CD4-positive, alpha-beta T cell treated with Interleukin-15 for 4 hours (primary cell): ENCODE measurements at regions not wholly inside any gene's neighbourhood (a gene's known extent, or its start where the extent isn't known, plus 50 kb on each side); places are given as distances from the start of the nearest gene placed in this dataset.
"Not testable (repeated sequence)": the region's sequence is repeated elsewhere in the genome, so short reads cannot be mapped to it uniquely, and the experiment has no call there.

Source experiments
- DNase-seq: peaks from one replicate; pipeline ENCODE4 v3.0.0-alpha.2; 2020; ENCODE audit warnings: low spot score

GRCh38 chr9:761793-762560 is 79.5 kb upstream of the DMRT1 start:
- no peak for DNase-seq

- DNase-seq = no peak
Observed at GRCh38 chr9:763692-764091, 77.8 kb upstream of the DMRT1 start.

GRCh38 chr9:764105-764524 is 77.4 kb upstream of the DMRT1 start:
- no peak for DNase-seq

GRCh38 chr9:764986-765385 is 76.5 kb upstream of the DMRT1 start:
- DNase-seq = no peak

- DNase-seq = not testable (repeated sequence)
Observed at GRCh38 chr9:767061-767561, 74.4 kb upstream of the DMRT1 start.

GRCh38 chr9:776086-776485 is 65.4 kb upstream of the DMRT1 start:
- no peak for DNase-seq

- DNase-seq = no peak
Observed at GRCh38 chr9:777978-778377, 63.5 kb upstream of the DMRT1 start.

GRCh38 chr9:784202-784601 is 57.3 kb upstream of the DMRT1 start:
- no peak for DNase-seq

- DNase-seq = no peak
Observed at GRCh38 chr9:784916-785315, 56.6 kb upstream of the DMRT1 start.

GRCh38 chr9:785997-786396 is 55.5 kb upstream of the DMRT1 start:
- no peak for DNase-seq

GRCh38 chr9:786405-786804 is 55.1 kb upstream of the DMRT1 start:
- no peak for DNase-seq

- no peak for DNase-seq
Observed at GRCh38 chr9:788777-789176, 52.7 kb upstream of the DMRT1 start.
